ENCODE measurements at regions not wholly inside any gene's neighbourhood (a gene's known extent, or its start where the extent isn't known, plus 50 kb on each side); places are given as distances from the start of the nearest gene placed in this dataset.
A peak's percentile ranks its signal among the peaks of the same experiment; 100 is the strongest.
"Not testable (repeated sequence)": the region's sequence is repeated elsewhere in the genome, so short reads cannot be mapped to it uniquely, and the experiment has no call there.

DNA sequence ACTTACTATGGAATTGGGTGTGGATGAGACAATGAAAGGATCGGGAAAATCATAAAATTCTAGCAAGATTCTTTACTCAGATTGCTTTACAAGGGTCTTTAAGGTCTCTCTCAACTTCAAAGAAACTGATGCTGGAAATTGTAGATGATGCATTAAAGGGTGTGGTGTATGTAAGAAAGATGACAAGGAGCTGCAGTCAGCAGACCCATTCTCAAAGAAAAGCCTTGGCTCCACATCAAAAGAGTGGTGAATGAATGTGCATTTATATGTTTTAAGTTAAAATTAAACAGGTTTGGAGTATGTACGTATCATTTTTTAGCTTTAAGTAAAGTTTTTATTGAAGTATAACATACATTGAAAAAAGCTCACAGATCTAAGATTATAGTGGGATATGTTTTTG is 194.5 kb downstream of the C12orf75 start:
- DNase-seq (ENCODE audit: low spot score), result no peak

DNA sequence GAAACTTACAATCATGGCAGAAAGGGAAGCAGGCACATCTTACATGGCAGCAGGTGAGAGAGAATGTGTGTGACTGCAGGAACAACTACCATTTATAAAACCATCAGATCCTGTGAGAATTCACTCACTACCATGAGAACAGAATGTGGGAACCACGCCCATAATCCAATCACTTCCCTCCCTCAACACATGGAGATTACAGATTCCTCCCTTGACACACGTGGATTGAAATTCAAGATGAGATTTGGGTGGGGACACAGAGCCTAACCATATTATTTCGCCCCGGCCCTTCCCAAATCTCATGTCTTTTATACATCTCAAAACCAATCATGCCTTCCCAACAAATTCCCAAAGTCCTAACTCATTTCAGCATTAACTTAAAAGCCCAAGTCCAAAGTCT is 203.6 kb downstream of the C12orf75 start:
- DNase-seq (ENCODE audit: low spot score), result no peak

DNA sequence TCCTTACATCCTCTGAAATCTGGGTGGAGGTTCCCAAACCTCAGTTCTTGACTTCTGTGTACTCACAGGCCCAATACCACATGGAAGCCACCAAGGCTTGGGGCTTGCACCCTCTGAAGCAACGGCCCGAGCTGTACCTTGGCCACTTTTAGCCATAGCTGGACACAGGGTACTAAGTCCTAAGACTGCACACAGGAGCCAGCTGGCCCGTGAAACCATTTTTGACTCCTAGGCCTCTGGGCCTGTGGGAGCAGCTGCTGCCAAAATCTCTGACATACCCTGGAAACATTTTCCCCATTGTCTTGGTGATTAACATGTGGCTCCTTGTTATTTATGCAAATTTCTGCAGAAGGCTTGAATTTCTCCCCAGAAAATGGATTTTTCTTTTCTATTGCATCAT is 204.5 kb downstream of the C12orf75 start:
- not testable (repeated sequence) for DNase-seq (ENCODE audit: low spot score)

DNA sequence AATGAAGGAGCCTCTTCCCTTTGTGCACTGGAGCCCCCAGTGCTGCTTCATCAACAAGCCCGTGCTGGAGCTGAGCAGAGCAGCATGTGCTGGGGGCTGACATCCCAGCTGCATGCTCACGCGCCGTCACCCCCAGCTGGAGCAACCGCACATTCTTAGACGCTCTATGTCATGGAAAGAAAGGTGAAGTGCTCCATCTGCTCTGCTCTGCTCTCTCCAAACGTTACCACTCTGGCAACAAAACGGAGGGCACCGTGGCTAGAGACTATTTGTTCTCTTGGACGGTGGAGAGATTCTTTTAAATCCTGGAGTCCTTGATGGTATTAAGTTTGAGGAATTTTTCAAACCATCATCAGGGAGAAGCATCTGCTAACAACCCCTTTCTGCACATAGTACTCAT is 208.4 kb downstream of the C12orf75 start:
- DNase-seq (ENCODE audit: low spot score), result no peak

DNA sequence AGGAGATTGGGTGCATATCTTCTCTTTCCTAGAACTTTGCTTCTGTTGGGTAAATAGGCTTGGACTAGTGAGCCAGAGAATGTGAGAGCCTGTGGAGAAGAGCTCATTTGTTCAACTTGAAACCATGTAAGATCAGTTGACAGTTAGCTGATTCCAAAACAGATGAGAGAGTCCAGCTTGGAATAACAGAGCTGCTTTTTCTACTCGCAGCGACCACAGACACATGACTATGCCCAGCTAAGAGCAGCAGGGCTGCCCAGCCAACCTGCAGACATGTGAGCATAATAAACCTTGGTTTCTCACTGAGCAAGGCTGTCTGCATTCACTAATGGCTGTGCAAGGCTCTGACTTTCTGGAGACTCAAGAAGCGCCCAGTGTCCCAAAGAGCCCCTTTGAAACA is 209.2 kb downstream of the C12orf75 start:
- no peak for DNase-seq (ENCODE audit: low spot score)

DNA sequence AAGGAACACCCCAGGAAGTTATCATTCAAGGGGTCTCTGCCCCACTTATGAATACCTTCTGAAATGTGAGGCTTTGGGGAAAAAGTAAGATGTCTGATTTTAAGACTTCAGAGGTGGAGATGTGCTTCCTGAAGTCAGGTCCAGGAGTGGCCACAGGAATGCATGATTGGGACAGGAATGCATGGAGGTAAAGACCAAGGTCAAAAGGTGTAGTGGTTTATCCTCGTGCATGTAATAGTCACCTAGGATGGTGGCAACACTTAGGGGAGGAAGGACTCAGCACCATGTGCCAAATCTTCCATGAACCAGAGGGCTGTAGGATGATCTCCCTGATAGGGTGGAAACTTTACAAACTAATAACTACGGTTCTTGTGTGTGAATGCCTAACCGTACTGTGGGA is 217.3 kb downstream of the C12orf75 start:
- DNase-seq (ENCODE audit: low spot score), result no peak

DNA sequence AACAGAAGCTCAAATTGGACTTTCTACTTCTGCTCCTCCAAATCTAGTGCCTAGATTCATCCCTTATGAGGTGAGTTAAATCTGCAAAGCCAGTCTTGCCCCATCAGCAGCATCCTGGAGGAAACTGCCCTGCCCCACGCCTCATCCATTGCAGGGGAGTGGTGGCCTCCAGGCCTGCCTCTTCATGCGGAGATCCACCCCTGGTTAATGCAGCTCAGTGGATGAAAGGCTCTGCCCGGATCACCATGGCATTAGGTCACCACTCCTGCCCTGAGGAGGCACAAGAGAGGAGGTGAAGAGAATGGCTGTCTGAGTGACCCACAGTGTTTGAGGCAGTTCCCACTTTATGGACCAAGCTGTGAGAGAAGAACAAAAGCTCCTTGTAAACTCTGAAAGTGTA is 218.1 kb downstream of the C12orf75 start:
- DNase-seq (ENCODE audit: low spot score), result no peak

DNA sequence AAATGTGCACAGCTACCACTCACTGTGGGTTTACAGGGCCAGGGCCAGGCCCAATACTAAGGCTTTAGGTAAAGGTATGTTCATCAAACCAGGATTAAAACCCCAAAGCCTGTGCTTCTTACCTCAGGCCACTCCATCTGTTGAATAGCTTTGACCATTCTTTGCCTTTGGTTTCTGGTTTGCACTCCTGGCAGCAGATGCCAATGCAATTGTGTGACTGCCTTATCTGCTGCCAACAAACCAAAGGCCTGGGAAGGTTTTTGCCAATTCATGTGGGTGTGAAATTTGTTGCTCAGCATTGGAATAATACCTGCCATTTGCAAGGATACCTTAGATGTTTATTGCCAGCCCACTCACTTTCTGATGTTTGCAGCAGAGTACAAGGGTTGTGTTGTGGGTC is 221.6 kb downstream of the C12orf75 start:
- no peak for DNase-seq (ENCODE audit: low spot score)

DNA sequence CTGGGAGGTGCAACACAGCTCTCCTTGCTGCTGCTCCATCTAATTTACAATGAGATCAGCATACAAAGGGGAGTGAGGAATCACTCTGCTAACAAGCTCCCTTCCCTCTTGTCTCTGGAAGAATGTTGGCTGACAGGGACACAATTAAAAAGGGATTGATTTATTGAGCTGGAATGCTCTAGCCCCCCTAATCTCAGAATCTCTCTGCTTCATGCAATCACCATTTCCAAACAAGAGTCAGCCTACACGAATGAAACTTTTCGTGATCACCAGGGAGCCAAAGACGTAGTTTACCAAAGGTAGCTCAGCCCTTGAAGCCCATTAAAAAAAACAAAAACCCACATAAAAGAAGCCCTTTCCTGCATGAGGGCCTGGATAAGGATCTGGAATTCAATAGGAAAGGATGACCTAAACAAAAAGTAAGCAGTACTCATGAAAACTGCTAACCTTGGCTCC is 223.8 kb downstream of the C12orf75 start:
- no peak for DNase-seq (ENCODE audit: low spot score)

DNA sequence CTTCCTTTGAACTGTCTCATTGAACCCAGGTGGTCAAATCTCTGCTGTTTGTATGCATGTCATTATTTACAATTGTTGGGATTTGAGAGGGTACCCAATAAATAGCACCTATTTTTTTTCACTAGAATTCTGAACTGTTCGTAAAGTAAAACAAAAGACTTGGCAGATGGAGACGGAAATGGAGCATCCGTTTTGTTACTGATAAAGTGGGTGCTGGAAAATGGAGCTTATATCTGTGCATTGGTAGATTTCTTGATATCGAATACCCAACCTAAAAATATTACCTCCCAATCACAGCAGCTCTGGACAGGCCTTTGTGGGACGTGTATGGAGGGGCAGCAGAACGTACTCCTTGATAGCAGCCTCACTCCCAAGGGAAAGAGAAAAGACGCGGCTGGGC is 224.4 kb downstream of the C12orf75 start:
- no peak for DNase-seq (ENCODE audit: low spot score)

DNA sequence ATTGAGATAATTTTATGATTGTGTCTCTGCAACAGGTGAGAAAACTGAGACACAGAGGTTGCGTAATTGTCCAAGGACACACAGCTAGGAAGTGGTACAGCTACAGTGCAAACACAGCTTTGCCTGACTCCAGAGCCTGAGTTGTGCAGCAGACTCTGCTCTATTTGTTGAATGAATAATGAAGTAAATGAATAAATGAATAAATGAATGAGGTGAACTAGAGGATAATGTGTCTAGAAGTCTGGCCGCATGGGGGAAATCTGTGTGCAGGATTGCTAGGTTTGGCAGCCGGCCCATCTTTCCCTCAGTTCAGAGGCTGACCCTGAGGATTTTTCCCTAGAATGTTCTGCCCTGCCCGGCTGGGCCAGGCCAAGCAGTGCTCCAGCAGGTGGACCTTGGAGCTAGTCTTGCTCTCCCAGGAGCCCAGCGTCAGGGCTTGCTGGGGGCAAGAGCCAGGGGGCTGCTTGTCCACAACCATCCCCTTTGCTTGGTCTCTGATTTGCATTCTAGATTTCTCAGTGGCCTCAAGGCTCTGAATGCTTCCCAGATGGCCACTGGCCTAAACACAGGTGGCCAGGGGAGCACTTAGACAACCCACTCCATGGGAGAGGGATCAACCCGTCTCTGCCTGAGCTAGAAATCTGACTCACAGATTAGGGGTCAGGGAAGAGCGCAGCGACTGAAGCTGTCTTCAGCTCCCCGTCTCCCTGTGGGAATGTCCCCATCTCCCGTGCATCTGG is 225.2 kb downstream of the C12orf75 start:
- no peak for DNase-seq (ENCODE audit: low spot score)

DNA sequence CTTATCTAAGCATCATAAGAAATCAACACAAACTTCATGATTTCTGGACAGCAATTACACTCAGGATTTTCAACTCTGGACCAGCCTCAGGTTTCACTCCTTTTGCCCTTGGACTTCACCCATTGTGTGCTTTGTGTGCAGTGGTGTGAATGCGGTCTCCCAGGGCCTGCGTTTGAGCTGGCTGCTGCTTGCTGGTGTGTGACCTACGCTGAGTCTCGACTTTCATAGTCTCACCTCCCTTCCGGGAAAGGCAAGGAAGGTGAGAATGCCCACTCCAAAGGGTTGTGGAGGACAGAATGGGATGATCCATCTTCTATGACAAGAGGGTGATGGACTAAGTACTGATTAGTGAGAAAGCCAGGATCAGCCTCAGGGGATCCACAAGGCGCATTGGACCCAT is 228.8 kb downstream of the C12orf75 start:
- no peak for DNase-seq (ENCODE audit: low spot score)

DNA sequence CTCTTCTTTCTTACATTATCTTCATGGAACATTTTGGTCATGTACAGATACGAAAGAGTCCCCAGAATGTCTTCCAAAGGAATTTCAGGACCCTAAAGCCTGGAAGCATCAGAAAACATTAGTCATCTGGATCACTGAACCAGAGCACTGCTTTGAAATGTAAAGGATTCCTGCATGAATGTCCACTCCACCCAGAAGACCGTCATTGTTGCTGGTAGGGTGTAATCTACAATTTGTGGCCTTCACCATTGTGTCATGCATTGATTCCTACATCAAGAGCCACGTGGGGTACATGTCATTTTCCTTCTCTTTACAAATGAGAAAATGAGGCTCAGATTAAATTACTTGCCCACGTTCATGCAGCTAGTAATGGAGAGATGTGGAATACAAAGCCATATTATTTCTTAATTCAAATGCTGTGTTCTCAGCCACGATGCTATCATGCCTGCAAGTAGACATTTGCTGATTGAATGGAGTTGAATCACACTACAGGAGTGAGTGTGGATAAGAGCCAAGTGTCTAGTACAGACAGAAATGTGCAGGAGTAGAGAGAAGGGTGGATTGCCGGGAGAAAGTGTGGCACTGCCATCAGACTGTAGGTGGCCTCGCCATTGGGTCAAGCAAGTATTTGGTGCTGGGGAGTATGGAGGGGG is 231.2 kb downstream of the C12orf75 start:
- DNase-seq (ENCODE audit: low spot score), result no peak

DNA sequence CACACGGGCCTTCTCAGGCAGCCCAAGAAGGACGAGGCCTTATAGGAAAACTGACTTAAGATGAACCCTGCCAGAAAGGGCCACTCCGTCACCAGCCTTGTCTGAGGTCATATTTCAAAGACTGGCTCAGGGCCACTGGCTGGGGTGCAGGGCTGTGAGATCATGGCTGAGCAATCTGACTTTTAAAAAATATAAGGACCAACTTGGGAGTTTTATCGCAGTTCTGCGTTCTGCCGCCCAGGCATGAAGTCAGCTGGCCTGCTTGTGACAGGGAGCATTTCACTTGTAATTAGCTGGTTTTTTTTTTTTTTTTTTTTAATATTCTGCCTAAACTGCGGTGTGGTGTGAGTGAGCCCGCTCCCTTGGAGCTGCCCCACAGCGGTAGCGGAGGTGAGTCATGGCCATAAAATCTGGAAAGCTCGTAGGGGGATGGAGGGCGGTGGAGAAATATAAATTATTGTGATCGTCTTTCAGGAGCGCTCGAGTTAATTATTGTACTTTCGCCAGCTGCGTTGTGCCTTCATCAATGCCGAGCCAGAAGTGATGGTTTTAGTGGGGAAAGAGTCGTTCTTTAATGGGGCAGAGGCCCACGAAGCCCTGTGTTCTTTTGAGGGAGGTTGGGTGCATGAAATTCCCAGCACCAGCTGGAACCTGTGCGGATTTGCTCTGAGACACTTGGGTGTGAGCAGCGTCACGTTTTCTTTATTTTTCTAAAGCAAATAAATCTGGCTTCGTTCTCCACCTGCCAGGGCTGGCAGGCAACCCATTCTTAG is 231.9 kb downstream of the C12orf75 start:
- peak; percentile 73 for DNase-seq (ENCODE audit: low spot score)

DNA sequence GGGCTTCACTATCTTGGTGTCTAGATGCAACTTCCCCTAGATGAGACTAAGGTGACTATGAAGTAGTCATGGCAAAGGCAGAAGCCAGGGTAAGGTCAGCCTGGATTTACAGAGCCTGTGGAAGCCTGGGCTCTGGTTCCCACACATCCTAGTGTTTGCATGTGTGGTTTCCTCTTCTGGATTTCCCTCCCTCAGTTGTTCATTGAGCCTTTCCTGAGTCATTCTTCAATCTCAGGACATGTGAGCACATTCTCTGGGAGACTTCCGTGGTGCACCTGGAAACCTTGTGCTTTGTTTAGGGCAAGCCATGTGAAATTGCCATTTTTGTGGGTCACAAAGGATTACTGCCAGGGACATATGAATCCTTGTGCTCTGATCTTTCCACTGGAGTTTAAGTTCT is 236.6 kb downstream of the C12orf75 start:
- no peak for DNase-seq (ENCODE audit: low spot score)

DNA sequence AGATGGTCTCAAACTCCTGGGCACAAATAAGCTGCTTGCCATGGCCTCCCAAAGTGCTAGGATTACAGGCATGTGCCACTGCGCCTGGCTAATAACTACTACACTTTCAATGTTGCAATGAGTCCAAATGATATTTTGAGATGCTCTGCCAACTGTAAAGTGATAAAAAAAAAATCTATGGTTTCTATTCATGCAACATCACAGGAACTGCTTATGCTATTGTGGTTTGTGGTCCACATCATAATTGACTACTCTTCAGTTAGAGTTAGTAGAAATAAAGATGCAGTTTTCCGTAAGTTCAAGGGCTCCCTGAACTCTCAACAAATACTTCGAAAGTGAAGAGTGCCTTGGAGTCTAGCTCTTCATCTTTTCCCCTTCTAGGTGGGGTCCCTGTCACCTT is 239.4 kb downstream of the C12orf75 start:
- DNase-seq (ENCODE audit: low spot score), result no peak

DNA sequence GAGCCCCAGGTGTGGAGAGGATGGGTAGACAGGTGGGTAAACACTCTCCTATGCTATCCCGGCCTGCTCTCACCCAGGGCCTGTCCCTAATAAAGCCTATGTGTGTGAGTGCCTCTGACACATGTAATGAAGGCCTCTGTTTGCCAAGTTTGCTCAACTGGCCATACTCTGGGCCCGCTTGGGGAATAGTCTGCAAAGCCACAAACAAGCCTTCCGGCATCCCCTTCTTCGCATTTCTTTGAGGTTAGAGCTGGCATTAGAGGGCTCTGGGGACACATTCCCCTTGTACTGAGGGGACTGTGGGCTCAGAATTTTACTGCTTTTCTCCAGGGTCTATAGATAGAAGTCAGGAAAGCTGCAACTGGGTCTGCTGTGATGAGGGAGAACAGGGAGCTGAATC is 240.5 kb downstream of the C12orf75 start:
- no peak for DNase-seq (ENCODE audit: low spot score)

DNA sequence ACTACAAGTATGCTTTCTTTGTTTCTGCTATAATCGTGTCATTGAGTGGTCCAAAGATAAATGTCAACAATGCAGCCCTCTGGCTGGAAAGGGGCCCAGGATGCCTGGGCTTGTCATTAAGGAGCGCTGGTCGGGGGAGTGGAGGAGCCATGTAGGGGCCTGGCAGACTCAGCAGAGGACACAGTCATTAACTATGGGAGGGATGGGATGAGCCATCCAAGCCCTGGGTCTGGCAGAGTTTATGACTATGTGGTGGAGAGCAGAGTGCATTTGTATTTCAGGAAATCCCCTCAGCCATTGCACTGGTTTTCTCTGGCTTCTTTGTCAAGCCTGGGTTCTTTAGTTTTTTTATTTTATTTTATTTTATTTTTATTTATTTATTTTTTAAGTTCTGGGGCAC is 243.1 kb downstream of the C12orf75 start:
- DNase-seq (ENCODE audit: low spot score), result no peak

DNA sequence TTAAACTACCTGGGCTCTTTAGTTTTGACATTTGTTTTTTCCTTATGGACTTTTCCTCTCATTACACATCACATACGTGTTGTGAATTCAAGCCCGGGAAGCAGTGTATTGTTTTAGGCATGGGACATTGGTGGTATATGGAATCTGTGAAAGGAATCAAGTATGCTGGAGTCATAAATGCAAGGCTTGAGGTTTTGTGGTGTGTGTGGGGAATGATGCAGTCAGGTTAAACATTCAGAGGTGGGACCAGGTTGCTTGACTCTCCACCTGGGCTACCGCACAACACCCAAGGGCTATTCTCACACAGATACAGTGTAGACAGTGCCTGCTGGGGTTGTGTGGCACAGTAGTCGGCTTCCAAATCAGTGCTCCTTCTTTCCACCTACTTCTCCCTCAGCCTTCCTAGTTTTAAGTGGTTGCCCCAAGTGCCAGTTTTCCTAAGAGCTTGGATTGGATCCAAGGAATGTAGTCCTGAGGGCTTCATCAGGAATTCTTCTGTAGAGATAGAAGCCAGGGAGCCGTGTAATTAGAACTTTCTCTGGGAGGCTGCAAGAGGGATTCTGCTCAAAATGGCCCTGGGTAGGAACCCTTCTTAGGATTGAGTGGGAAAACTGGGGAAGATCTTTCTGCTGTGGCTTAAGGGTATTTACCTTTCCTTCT is 243.7 kb downstream of the C12orf75 start:
- no peak for DNase-seq (ENCODE audit: low spot score)

DNA sequence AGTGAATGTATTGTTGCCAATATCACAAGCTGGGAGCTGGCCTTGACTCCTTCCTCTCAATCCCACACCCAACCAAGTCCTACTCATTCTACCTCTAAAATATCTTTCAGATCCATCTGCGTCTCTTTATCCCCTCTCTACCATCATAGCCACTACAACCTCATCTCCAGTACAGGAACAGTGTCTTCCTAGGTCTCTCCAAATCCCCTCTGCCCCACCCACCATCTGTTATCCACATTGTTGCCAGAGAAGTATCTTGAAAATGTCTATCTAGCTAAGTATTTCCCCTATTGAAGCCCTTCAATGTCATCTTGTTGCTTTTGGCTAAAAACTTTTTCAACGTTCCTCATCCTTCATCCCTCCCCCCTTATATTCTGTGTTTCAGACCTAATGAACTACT is 244.7 kb downstream of the C12orf75 start:
- DNase-seq (ENCODE audit: low spot score), result no peak

DNA sequence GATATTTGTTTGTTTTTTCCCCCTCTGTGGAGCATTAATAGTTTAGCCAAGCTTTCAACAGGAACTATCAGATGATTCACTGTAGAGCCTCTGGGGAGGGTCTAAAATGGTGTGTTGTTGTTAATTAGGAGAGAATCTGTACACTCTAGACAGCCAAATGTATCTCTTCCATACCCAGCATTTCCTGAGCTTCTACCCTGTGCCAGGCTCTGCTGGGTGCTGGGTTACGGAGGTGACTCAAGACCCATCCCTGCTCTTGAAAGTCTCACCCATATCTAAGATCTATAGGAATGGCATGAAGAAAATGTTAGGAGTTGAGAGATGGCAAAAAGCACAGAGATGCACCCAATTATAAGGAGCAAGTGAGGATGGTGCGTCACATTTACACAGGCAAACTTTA is 245.8 kb downstream of the C12orf75 start:
- no peak for DNase-seq (ENCODE audit: low spot score)

DNA sequence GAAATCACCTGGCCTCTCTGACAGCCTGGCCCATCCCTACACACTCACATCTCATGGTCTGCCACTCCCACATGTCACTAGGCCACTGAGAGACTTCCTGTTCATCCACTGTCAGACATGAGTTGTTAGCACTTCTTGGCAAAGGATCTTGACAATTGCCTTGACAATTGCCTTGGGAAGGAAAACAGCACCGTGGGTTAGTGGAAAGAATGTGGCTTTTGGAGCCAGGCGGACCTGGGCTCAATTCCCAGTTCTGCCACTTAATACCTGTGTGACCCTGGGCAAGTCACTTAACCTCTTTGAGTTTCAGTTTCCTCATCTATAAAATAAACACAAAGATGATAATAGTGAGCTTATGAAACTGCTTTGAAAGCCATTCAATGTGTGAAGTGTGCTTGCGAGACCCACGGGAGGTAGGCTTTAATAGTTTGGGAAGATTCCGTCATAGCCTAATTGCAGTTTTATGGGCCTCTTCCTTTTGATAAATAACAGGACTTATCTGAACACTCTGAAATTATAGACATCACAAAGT is 250.4 kb downstream of the C12orf75 start:
- DNase-seq (ENCODE audit: low spot score), result no peak

Measured in left forelimb (tissue), 1 donor.